Spleen (tissue), 11 donors: ENCODE measurements at regions not wholly inside any gene's neighbourhood (a gene's known extent, or its start where the extent isn't known, plus 50 kb on each side); places are given as distances from the start of the nearest gene placed in this dataset.
"Not testable (repeated sequence)": the region's sequence is repeated elsewhere in the genome, so short reads cannot be mapped to it uniquely, and the experiment has no call there.

ENCODE experiments used
- DNase-seq: peaks from one replicate; pipeline ENCODE4 v3.0.0-alpha.2; 2020
- H3K27ac ChIP-seq, 8 donors: fragments of 200-600 bp; sonication (generic) in 7 of 8; 1 replicate in 4 of 8; 2 replicates in 4 of 8; pipeline versions ENCODE4 v1.5.0 to v1.8.0; 2016 to 2021; ENCODE audit warnings: inconsistent platforms in 4 of 8, mild to moderate bottlenecking in 4 of 8, moderate library complexity in 1 of 8
- H3K27me3 ChIP-seq, 7 donors: fragments of 200-600 bp; sonication (generic) in 6 of 7; replicated peaks in 1 of 7; 1 replicate in 4 of 7; 2 replicates in 3 of 7; pipeline versions ENCODE4 v1.5.0 to v1.8.0; 2016 to 2021; ENCODE audit warnings: inconsistent platforms in 3 of 7, mild to moderate bottlenecking in 1 of 7
- H3K36me3 ChIP-seq, 6 donors: fragments of 200-600 bp; sonication (generic) in 5 of 6; 1 replicate in 4 of 6; 2 replicates in 2 of 6; pipeline versions ENCODE4 v1.5.0 to v1.8.0; 2016 to 2021; ENCODE audit warnings: inconsistent platforms in 2 of 6
- H3K4me1 ChIP-seq, 6 donors: fragments of 200-600 bp; sonication (generic) in 5 of 6; 1 replicate in 3 of 6; 2 replicates in 3 of 6; pipeline versions ENCODE4 v1.5.0 to v1.8.0; 2016 to 2021; ENCODE audit warnings: inconsistent platforms in 3 of 6
- H3K4me3 ChIP-seq, 8 donors: fragments of 200-600 bp; sonication (generic) in 7 of 8; 1 replicate in 4 of 8; 2 replicates in 4 of 8; pipeline versions ENCODE4 v1.5.0 to v1.8.0; 2016 to 2021; ENCODE audit warnings: inconsistent platforms in 4 of 8, mild to moderate bottlenecking in 4 of 8, moderate library complexity in 2 of 8
- H3K9me3 ChIP-seq, 8 donors: fragments of 200-600 bp; sonication (generic) in 7 of 8; 1 replicate in 4 of 8; 2 replicates in 4 of 8; pipeline versions ENCODE4 v1.5.0 to v1.8.0; 2016 to 2021; ENCODE audit warnings: inconsistent platforms in 4 of 8
- POLR2A ChIP-seq, 3 donors: fragments of 450-650 bp; IDR thresholded peaks; one replicate each; pipeline ENCODE4 v1.5.1; 2017; ENCODE audit warnings: antibody characterized with exemption in 3 of 3, mild to moderate bottlenecking in 1 of 3
- POLR2AphosphoS5 ChIP-seq, 3 donors: sonication (generic); formaldehyde crosslinking; IDR thresholded peaks; one replicate each; pipeline ENCODE4 v1.5.1; 2017; ENCODE audit warnings: antibody characterized with exemption in 3 of 3
- WGBS, 5 donors: extraction: QIAGEN DNeasy Blood & Tissue Kit in 3 of 5; methylation state at CpG; one replicate each; pipeline versions ENCODE4 v1.1.5 to v1.1.7; 2013 to 2018; 5-methylcytosine and 5-hydroxymethylcytosine counted together
- intact Hi-C: fragments of 100-400 bp; cut with DNase I; formaldehyde crosslinking; loops from one replicate; pipeline ENCODE4 v1.15.0; 2023; ENCODE audit warnings: low total_unique reads
- TF ChIP-seq, protein P1 (sequence below), 11 experiments: fragments of 200-600 bp in 7 of 11; fragments of 450-650 bp in 4 of 11; sonication (generic) in 4 of 11; IDR thresholded peaks in 8 of 11; conservative IDR thresholded peaks in 3 of 11; 1 replicate in 7 of 11; 2 replicates in 4 of 11; pipeline versions ENCODE4 v1.4.0 to v1.8.0; 2016 to 2021; ENCODE audit warnings: antibody characterized with exemption in 11 of 11, inconsistent platforms in 4 of 11, mild to moderate bottlenecking in 1 of 11
- donor health status: healthy with polysubstance abuse.
- donor health status: DM: no; HTN: no; CAD: no; lungs with moderate emphysema.
- donor health status: DM: no; HTN: no; CAD: no.
- donor health status: Bipolar disorder and iron deficiency.
- donor health status: healthy.
- donor health status: DM: no; HTN: no; CAD: no.
- donor health status: DM: yes; HTN: yes; CAD: no.

DNA sequence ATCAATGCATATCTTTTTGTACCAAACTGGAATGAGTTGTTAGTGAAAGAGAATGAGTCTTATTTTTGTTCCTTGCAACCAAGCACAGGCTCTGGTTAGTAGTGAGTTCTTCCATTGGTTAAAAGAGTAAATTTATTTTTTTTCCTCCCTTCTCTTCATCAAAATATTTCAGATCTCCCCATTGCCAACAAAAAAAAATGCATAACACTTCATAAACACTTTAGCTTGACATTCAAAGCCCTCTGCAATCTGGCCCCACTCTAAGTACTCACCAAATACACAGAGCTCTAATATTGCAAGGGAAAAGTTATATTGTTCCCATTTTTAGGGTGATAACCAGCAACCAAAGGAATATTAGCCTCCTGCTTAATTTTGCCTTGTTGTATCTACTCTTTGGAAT, 333.0 kb upstream of the LUZP2 start:
- no peak for DNase-seq

DNA sequence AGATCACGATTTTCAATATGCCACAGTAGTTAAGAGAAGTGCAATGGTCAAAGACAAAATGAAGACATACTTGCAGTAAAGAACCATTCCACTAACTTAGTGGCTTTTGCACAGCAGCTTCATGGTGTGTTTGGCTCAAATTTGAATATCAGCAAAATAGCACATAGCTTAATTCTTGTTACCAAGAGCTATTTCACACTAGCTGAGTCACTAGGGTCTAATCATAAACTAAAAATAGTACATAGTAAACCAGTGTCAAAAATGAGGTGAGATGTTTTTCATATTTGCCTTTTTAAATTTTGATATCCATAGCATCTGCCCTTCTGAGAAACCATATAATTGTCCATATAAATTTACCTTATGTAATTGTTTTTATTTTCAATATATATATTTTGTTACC, 325.0 kb upstream of the LUZP2 start:
- H3K4me3 ChIP-seq: no peak overlapping the region
- no peak for DNase-seq
- 46 to 76% (median 60%) methylated on average over 1 of the region's 1 CpG for WGBS, 5 donors
- no peak for TF ChIP-seq POLR2A (IDR thresholded peaks at IDR 0.05)
- no peak for TF ChIP-seq POLR2AphosphoS5 (IDR thresholded peaks at IDR 0.05)
- TF ChIP-seq, protein P1, sequence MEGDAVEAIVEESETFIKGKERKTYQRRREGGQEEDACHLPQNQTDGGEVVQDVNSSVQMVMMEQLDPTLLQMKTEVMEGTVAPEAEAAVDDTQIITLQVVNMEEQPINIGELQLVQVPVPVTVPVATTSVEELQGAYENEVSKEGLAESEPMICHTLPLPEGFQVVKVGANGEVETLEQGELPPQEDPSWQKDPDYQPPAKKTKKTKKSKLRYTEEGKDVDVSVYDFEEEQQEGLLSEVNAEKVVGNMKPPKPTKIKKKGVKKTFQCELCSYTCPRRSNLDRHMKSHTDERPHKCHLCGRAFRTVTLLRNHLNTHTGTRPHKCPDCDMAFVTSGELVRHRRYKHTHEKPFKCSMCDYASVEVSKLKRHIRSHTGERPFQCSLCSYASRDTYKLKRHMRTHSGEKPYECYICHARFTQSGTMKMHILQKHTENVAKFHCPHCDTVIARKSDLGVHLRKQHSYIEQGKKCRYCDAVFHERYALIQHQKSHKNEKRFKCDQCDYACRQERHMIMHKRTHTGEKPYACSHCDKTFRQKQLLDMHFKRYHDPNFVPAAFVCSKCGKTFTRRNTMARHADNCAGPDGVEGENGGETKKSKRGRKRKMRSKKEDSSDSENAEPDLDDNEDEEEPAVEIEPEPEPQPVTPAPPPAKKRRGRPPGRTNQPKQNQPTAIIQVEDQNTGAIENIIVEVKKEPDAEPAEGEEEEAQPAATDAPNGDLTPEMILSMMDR (IDR thresholded peaks at IDR 0.05 in 8 of 11, conservative IDR thresholded peaks at IDR 0.05 in 3 of 11): no peak
- H3K4me1 ChIP-seq: no peaks in the 10 kb centered on the region
- H3K36me3 ChIP-seq: no peaks in the 10 kb centered on the region
- intact Hi-C loops: no loop called here
- no peak overlapping the region for H3K27ac ChIP-seq
- H3K27me3 ChIP-seq: no peaks in the 10 kb centered on the region
- H3K9me3 ChIP-seq: no peaks in the 10 kb centered on the region

More for the DNA sequence above, 333.0 kb upstream of the LUZP2 start:
- Histone ChIP-seq H3K27ac (no peak overlapping the region), H3K9me3 (peaks cover 0 to 6% (median 0%) of the 10 kb centered on the region in 8 donors), H3K4me3 (no peak overlapping the region), H3K36me3 (no peaks in the 10 kb centered on the region), H3K4me1 (no peaks in the 10 kb centered on the region), H3K27me3 (no peaks in the 10 kb centered on the region)
- no peak for TF ChIP-seq POLR2AphosphoS5 (IDR thresholded peaks at IDR 0.05)
- TF ChIP-seq, protein P1 (IDR thresholded peaks at IDR 0.05 in 8 of 11, conservative IDR thresholded peaks at IDR 0.05 in 3 of 11): no peak
- no peak for TF ChIP-seq POLR2A (IDR thresholded peaks at IDR 0.05)
- intact Hi-C loops: no loop called here

DNA sequence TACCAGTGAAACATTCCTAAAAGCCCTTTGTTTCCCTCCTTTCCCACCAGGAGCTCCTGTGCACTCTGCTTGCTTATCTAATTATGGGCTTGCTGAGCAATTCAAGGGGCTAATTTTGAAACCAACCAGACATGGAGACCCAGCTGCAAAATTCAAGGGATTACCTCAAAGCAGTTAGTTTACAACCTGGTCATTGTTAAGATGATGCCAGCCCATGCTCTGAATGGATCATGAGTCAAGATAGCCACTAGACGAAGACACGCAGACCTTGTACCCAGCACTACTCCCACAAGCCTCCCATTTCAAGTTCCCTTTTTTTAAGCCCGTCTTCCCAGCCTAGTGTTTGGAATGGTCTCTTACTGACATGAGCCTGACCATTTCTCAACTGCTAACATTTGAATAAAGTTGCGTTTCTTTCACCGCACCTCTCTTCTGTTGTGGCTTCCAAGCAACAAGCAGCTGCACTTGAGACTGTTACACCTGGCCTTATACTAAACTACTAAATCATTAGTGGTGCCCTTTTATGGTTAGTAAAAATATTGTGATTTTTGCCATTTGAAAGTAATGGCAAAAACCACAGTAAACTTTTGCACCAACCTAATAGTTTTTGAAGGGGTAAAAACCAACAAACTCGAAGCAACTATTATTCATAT, 315.3 kb upstream of the LUZP2 start:
- 65 to 73% (median 68%) methylated on average over 6 of the region's 6 CpGs for WGBS, 5 donors
- intact Hi-C loops: no loop called here

DNA sequence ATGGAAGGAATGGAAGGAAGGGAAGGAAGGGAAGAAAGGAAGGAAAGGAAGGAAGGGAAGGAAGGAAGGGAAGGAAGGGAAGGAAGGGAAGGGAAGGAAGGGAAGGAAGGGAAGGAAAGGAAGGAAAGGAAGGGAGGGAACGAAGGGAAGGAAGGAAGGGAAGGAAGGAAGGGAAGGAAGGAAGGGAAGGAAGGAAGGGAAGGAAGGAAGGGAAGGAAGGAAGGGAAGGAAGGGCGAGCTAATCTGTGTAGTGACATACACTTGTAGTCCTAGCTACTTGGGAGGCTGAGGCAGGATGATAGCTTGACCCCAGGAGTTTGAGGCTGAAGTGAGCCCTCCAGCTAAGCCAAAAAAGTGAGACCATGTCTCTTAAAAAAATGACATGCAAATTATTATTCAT, 311.3 kb upstream of the LUZP2 start:
- H3K36me3 ChIP-seq, H3K4me1 ChIP-seq, H3K4me3 ChIP-seq, intact Hi-C loops, H3K27ac ChIP-seq, DNase-seq, H3K27me3 ChIP-seq: not testable (repeated sequence)
- H3K9me3 ChIP-seq: peaks cover 0 to 19% (median 7%) of the 10 kb centered on the region in 8 donors
- WGBS, 5 donors: 48 to 71% (median 66%) methylated on average over 1 to 2 of the region's 2 CpGs

More for the DNA sequence above, 315.3 kb upstream of the LUZP2 start:
- no peaks in the 10 kb centered on the region for H3K4me1 ChIP-seq
- no peaks in the 10 kb centered on the region for H3K36me3 ChIP-seq
- H3K9me3 ChIP-seq: peaks cover 0 to 21% (median 3%) of the 10 kb centered on the region in 8 donors
- H3K4me3 ChIP-seq: no peak overlapping the region
- DNase-seq: no peak
- TF ChIP-seq POLR2AphosphoS5 (IDR thresholded peaks at IDR 0.05): no peak
- TF ChIP-seq, protein P1 (IDR thresholded peaks at IDR 0.05 in 8 of 11, conservative IDR thresholded peaks at IDR 0.05 in 3 of 11): no peak
- no peak for TF ChIP-seq POLR2A (IDR thresholded peaks at IDR 0.05)
- no peaks in the 10 kb centered on the region for H3K27me3 ChIP-seq
- no peak overlapping the region for H3K27ac ChIP-seq
